HG02981 (cell line): ENCODE measurements at regions not wholly inside any gene's neighbourhood (a gene's known extent, or its start where the extent isn't known, plus 50 kb on each side); places are given as distances from the start of the nearest gene placed in this dataset.

Experiments
- ATAC-seq: cut with Tn5 transposase; IDR thresholded peaks from one replicate; pipeline ENCODE4 v1.9.1; 2021; ENCODE audit warnings: mild to moderate bottlenecking, moderate library complexity; ENCODE audit not compliant: unreplicated experiment

DNA sequence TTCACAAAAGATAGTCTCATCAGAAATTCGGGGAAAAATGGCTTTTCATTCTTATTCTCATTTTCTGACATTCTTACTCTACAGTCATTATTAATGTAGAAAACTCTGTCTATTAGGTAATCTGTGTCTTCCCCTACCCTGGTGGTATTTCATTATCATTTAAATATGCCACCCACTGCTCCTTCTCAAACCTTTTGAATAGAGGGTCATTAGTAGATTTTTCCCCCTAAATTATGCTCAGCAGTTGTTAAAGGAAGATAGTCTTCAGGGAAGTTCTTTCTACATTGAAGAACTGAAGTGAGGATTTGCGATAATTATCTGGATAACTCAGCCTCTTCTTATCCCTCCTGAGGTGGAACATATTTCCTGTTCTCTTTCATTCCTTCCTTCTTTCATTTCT lies 989.5 kb upstream of the RBFOX1 start:
- no peak for ATAC-seq

DNA sequence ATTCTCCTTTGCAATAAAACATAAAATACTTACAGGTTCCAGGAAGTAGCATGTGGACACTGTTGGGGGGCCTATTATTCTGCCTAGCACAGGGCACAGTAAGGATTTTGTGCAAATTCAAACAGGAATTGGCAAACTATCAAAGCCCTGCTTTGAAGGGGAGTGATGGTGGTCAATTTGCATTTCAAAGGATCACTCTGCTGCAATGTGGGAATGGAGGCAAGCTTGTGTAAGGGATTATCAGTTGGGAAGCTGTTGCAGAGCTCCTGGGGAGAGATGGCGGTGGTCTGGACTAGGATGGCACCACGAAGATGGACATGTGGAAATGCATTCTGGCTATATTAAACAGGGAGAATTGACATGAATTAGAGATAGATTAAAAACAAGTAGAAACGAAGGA lies 990.7 kb upstream of the RBFOX1 start:
- ATAC-seq = no peak

DNA sequence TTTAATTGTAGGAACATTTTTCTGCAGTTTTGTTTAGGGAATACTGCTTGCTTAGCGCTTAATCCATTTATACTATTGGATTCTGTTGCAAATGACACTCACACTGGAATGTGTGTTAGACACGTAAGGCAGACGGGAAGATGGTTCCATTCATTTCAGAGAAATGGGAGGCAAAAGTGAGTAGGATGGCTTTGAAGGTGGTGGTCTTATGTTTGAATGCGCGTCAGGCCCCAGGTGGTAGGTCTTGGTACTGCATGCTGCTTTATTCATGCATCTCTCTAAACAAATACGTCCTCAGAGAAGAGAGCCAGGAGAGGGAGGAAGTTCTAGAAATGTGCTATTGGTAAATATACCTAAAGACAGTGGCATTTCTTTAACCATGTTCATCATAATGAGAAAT lies 997.6 kb upstream of the RBFOX1 start:
- ATAC-seq = no peak

DNA sequence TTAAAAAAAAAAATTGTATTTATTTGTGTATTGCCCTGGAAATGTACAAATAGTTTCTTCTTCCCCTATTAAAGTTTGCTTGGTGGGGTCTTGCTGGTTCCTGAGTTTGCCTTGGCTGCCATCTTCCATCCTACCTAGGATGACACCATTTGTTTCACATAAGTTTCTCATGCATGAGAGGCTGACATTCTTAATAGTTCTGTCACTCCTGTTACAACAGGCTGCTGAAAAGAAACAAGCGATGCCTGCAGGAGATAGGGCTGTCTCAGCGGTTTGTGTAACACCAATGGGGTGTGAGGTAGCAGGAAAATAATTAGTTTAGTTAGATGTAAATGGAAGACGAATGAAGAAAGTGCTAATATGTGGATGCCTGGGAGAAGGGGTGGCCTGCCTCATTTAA lies 1000.9 kb upstream of the RBFOX1 start:
- ATAC-seq = no peak

DNA sequence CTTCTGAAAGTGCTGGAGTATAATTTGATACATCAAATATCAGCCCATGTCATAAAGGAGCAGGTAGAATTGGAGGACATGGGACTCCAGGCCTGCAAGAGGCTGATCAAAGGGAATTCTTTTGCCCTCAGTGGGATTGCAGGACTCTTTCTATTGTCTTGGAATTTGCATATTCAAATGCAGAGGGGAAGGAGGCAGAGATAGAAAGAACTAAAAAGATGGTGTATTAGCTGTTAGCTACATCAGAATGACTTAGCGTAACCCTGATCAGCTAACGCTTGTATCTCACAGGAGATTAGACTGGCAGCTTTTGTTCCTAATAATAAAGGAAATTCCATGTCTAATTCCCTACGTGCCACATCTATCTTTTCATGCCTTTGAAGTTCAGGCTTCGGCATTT lies 1014.7 kb upstream of the RBFOX1 start:
- ATAC-seq = no peak

DNA sequence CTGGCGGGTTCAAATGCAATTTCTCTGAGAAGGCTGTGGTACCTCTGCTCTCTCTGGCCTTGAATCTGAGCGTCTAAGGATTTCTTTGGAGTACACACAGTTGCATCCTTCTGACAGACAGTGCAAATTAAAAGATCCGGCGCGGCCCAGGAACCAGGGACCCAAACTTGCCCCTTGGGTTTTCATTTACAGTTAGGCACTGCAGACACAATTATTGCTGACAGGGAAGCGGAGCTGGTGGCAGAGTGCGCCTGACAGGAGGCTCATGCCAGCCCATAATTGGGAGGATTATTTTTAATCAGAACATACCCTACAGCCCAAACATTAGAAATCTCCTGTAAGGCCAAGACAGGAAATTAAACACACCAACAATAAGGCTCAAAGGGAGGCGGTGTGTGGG lies 1023.4 kb upstream of the RBFOX1 start:
- no peak for ATAC-seq

DNA sequence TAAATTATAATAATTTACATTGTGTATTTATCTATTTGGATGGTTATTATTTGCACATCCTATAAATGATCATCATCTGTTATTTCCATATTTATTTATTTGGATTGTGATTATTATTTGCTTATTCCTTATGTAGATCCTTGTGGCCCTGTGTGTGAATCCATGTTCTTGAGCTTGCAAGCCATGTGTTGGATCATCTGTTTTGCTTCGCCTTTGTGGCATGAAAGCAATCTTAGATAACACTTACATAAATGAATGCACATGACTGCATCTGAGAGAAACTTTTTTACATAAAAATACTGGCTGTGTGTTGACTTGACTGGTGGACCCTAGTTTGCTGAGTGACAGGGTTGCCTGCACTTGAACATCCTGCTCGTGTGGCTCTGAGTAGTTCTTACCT lies 1024.5 kb upstream of the RBFOX1 start:
- no peak for ATAC-seq

DNA sequence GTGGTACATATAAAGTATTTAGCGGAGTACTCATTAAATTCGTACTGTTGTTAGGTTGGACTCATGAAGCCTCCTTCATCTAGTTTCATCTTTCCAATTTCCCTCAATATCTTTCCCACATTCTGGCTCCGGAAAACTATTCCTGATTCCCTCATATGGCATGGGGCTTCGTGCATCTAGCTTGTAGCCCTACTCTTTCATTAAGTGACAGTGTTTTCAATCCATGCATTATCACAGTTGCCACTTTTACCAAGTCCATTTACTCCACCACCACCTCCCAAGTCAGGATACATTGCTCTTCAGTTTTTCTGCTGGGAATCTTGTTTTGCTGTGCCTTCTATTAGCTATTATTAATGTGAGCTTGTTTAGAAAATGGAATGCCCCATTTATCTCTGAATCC lies 1032.1 kb upstream of the RBFOX1 start:
- ATAC-seq = no peak

DNA sequence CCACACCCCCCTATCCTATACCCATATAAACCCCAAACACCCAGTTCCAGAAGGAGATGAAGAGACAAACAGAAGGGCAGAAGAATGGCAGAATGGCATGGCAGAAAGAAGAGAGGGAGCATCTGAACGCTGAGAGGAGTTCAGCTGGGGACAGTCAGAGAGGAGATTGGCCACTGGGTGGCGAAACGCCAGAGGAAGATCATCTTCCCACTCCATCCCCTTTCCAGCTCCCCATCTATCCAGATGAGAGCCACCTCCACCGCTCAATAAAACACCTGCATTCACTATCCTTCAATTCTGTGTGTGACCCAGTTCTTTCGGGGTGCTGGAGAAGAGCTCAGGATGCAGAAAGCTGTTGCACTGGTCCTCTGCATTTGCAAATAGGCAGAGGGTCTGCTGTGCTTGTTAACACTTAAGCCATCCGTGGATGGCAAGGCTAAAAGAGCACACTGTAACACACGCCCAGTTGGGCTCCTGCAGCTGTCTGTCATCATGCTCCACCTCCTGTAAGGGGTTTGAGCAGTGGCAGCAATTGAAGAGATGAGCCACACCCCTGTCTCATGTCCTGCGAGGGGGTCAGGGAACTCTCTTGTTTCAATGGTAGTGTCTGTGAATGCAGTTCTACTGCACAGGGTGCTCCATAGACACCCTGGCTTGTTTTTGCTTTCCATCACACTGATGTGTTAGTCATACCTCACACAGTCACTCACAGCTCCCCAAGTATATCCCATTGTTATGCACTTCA lies 1034.8 kb upstream of the RBFOX1 start:
- no peak for ATAC-seq

DNA sequence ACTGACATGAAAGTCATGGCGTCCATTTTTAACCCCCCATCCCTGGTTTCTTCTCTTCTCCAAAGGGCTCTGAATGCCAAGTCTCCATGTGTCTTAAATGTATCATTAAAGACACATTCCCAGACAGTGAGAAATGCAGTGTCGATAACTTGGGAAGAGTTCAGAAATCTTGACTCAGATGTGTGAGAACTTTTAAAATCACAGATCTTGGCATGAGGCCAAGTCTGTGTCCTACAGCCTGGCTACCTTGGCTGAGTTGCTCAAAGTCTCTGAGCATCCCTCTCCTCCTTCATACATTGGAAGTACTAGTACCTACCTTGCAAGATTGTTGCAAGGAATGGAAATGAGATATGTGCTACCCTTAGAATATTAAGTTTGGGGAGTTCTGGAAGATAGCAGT lies 1046.5 kb upstream of the RBFOX1 start:
- no peak for ATAC-seq

DNA sequence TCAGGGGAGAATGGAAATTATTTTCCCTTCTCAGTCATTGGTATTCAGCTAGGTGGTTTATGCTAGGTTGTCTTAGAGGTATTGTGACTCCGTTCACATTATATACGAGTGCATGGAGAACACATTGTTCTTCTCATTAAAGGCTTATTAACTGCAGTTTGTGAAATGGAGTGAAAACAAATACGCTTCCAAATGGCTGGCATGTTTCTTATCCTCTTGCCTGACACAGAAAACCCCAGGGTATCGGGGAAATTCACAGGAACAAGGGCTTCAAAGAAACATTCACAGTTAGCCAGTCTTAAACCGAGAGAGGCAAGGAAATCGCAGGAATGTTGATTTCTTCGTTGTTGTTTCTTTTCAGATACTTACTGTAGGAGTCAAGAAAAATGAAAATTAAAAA lies 1047.9 kb upstream of the RBFOX1 start:
- ATAC-seq = no peak

DNA sequence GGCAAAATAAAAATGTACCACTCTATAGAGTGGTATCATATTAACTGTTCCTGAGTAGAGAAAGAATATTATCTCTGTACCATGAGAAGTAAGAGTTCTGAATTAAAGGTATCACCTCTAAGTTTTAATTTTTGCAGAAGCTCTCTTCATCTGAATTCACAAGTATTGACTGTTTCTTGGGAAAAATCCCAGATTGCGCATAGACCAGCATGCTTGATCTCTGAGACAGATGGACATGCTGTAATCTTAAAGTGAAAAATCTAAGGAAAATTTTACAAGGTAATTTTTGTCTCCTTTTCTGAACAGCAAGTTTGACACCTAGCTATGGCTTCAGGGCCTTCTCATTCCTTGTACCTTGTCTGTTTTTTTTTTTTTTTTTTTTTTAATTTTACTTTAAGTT lies 1050.7 kb upstream of the RBFOX1 start:
- ATAC-seq = no peak

DNA sequence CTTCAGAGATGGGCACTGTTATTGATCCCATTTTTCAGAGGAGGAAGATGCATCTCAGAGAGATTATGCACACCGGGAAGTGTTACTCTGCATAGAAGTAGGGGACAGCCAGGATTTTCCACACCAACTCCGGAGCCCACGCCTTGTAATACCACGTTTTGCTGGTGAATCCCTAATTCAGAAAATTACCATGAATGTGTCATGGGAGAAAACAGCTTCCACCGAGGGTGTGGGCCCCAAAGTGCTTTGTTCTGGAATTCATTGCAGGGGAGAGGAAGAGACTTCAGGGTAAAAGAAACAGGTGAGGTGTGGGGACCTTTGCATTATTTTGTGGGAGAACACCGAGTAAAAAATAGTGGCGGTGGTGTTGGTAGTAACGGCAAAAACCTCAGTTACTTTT lies 1051.4 kb upstream of the RBFOX1 start:
- ATAC-seq = no peak

DNA sequence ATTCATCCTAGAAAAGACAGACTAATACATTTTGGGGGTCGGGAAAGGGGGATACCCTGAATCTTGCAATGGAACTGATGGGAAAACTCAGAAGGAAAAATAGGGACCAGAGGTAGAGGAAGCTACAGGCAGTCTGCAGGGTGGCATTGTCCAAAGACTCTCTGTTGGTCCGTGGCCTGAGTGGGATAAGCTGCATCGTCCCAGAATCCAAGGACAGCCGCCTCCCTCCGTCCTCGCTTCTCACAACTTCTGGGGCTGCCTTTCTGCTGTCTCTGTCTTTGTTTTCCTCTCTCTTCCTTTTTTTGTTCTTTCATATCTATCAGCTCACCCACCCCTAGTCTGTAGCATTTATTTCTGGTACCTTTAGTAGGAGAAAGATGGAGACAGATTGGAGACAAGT lies 1052.6 kb upstream of the RBFOX1 start:
- no peak for ATAC-seq

DNA sequence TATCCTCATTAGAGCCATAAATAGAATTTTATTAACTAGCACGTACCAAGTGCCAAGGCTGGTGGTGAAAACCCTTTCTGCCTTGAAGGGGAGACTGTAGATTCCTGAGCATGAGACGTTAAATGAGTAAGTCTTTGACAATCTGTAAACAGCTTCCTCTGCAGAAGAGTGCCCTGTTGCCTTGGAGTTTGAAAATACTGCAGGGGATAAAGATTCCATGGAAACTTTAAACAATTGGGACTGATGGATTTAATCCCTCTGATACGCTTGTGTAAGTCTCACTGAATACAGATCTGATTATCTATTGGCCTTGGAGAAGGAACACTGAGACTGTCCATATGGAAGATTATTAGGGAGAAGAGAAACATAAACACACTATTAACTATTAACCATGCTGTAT lies 1053.4 kb upstream of the RBFOX1 start:
- no peak for ATAC-seq

DNA sequence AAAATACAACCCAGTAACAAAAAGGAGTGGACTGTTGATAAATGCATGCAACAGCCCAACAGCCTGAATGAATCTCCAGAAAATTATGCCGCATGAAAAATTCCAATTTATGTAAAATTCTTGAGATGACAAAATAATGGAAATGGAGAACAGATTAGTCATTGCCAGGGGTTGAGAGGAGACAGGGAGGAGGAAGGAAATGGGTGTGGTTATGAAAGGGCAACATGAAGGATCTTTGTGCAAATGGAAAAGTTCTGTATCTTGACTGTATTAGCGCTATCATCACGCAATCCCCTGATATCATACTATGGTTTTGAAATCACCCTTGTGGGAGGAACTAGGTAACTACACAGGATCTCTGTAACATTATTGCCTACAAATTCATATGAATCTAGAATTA lies 1058.3 kb upstream of the RBFOX1 start:
- no peak for ATAC-seq

DNA sequence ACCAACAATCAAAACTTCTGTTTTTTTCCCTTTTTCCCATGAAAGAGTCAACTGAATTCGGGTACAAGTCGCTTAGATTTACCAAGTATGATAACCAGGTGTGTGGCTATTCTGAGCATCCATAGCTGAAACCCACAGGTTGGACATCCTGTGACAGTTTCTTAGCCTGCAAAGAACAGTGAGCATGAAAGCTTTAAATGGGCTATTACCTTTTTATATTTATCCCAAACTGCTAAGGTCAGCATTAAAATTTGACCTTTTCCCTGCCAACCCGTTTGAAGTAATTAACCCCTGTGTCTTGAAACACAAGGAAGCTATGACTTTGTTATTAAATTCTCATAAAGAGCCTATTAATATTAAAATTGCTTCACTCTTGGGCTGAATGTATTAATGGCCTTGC lies 1065.0 kb upstream of the RBFOX1 start:
- ATAC-seq = no peak

DNA sequence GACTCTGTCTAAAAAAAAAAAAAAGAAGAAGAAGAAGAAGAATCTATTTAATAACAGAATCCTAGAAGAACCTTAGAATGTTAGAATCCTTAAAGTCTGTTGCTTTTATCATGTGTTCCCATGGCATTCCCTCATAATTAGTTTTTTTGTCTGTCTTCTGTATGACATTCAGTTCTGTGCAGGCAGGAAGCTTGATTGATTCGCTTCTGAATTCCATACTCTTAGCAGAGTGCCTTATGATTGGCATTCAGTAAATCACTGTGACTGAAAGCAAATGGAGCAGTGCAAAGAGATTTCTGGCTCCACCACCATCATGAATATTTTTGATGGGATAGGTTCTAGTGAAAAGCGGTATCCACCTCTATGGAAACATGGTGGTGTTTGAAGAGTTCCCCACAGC lies 1065.9 kb upstream of the RBFOX1 start:
- no peak for ATAC-seq

DNA sequence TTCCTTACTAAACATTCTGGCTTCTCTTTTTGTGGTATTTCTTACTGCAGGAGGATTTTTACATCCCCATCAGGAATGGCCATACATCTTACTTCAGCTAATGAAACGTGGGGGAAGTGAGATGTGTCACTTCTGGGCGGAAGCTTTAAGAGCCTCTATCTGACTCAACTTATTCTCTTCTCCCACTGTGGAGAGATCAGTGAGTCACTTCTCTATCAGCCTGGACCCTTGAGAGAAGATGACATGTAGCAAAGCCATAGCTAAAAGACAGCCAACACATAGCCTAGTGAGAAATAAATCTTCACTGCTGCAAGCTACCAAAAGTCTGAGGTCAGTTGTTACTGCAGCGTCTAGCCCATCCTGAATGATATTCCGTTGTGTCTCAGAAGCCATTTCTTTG lies 1066.7 kb upstream of the RBFOX1 start:
- ATAC-seq = no peak

DNA sequence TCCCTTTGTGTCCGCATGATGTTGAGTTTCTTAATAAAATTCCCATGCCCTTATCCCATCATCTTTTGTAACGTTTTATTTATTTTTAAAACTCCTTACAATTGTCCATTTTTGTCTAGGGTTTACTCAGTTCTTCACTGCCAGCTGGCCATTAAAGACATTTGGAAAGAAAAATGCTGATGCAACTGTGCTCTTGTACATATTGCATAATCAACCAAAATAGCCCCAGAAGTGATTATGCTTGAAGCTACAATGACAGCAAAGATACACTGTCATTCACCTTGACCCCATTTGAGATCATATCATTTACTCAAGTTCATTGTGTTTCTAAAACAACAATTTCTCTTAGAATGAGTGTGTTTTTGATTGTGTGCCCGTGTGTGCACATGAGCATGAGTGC lies 1074.6 kb upstream of the RBFOX1 start:
- no peak for ATAC-seq

DNA sequence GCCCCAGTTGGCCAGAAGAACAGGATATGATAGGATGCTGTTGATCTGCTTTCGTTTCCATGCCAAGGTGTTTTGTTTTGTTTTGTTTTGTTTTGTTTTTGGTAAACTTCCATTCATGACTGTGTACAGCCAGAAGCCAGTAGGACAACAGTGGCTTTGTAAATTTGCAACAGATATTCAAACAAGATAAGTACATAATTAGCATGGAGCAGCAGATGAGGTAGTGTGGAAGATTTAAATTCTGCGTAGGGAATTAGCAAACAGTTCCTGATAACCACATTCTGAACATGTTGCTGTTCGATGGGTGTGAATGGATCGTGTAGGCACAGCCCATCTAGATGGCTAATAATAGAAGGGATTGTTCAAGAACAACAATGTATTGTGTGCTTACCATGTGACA lies 1080.1 kb upstream of the RBFOX1 start:
- no peak for ATAC-seq

DNA sequence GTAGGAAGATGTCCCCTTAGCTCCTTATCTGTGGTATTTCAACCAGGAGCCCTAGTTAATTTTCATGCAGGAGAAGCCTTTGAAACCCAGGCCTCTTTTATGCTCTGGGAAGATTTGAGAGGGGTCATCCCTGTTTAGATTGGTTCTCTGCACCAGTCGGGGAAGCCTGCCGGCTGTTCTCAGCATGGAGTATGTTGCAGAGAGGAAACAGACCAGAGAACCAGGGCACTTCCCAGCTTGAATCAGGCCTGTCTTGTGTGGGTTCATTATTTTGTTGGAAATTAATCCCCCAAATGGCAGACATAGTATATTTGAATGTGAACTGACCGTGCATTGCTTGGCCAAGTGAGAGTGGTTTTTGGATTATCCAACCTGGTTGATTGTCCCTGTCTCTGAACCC lies 1082.1 kb upstream of the RBFOX1 start:
- no peak for ATAC-seq

DNA sequence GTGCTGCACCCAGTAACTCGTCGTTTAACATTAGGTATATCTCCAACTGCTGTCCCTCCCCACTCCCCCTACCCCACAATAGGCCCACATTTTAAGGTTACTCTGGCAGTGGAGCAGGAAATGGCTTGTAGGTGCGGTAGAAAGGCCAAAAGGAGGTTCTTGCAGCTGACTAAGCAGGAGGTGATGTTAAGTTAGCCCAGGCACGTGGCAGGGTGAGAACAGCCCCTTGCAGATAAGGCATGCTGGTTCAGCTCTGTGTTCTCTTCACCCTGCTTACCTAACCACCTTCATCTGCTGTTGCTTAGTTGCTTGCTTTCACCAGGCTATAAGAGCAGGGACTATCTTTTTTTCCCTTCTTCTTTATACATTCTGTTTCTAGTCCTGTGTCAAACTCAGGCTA lies 1082.8 kb upstream of the RBFOX1 start:
- ATAC-seq = no peak

DNA sequence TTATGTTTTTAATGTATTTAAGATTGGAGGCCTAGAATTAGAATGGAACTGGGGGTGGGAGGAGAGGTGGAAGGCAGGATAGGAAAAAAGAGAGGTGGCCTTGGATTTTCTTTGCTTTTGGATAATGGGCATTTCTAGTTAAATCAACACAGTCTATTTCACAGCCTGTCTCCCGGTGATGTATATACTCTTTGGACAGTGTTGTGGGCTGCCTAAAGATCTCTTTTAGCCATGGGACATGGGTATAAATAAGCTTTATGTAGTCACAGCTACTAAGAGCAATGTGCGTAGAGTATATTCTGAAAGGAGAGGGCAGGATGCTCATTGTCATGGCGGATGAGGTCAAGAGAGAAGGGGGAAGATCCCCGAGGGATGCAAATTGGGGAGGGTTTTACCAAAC lies 1084.4 kb upstream of the RBFOX1 start:
- ATAC-seq = no peak
